ENCODE measurements at regions not wholly inside any gene's neighbourhood (a gene's known extent, or its start where the extent isn't known, plus 50 kb on each side); places are given as distances from the start of the nearest gene placed in this dataset.
"Not testable (repeated sequence)": the region's sequence is repeated elsewhere in the genome, so short reads cannot be mapped to it uniquely, and the experiment has no call there.

GRCh38 chr3:26074080-26074479 is 284.2 kb downstream of the OXSM start:
- 73% methylated on average over 1 of the region's 1 CpG for WGBS

GRCh38 chr3:26078539-26078938 is 288.6 kb downstream of the OXSM start:
- no peaks in the 10 kb centered on the region for H3K36me3 ChIP-seq (ENCODE audit: insufficient read depth)
- 98% methylated on average over 1 of the region's 1 CpG for WGBS
- no peak for DNase-seq (ENCODE audit: extremely low spot score)
- H3K4me3 ChIP-seq (ENCODE audit: low read depth, low read length) = no peak overlapping the region
- H3K4me1 ChIP-seq (ENCODE audit: insufficient read depth) = no peaks in the 10 kb centered on the region
- no peak overlapping the region for H3K27ac ChIP-seq (ENCODE audit: low read depth)

More at GRCh38 chr3:26074080-26074479, 284.2 kb downstream of the OXSM start:
- Histone ChIP-seq H3K27ac (ENCODE audit: low read depth) (no peak overlapping the region), H3K4me3 (ENCODE audit: low read depth, low read length) (no peak overlapping the region), H3K36me3 (ENCODE audit: insufficient read depth) (no peaks in the 10 kb centered on the region), H3K4me1 (ENCODE audit: insufficient read depth) (no peaks in the 10 kb centered on the region)
- DNase-seq (ENCODE audit: extremely low spot score) = no peak

GRCh38 chr3:26081166-26081565 is 291.3 kb downstream of the OXSM start:
- Histone ChIP-seq H3K36me3 (ENCODE audit: insufficient read depth) (no peaks in the 10 kb centered on the region), H3K4me1 (ENCODE audit: insufficient read depth) (no peaks in the 10 kb centered on the region), H3K4me3 (ENCODE audit: low read depth, low read length) (no peak overlapping the region), H3K27ac (ENCODE audit: low read depth) (no peak overlapping the region)
- WGBS = 97% methylated on average over 1 of the region's 1 CpG
- DNase-seq (ENCODE audit: extremely low spot score) = no peak

- DNase-seq (ENCODE audit: extremely low spot score) = no peak
- H3K4me3 ChIP-seq (ENCODE audit: low read depth, low read length) = no peak overlapping the region
- no peak overlapping the region for H3K27ac ChIP-seq (ENCODE audit: low read depth)
- no peaks in the 10 kb centered on the region for H3K4me1 ChIP-seq (ENCODE audit: insufficient read depth)
- no peaks in the 10 kb centered on the region for H3K36me3 ChIP-seq (ENCODE audit: insufficient read depth)
- 75% methylated on average over 1 of the region's 1 CpG for WGBS
These were observed 291.9 kb downstream of the OXSM start for GRCh38 chr3:26081806-26082205.

GRCh38 chr3:26082911-26083310 is 293.0 kb downstream of the OXSM start:
- WGBS = 93% methylated on average over 3 of the region's 3 CpGs
- DNase-seq (ENCODE audit: extremely low spot score) = no peak
- Histone ChIP-seq H3K4me3 (ENCODE audit: low read depth, low read length) (no peak overlapping the region), H3K36me3 (ENCODE audit: insufficient read depth) (no peaks in the 10 kb centered on the region), H3K27ac (ENCODE audit: low read depth) (no peak overlapping the region), H3K4me1 (ENCODE audit: insufficient read depth) (no peaks in the 10 kb centered on the region)

GRCh38 chr3:26084629-26085028 is 294.7 kb downstream of the OXSM start:
- DNase-seq (ENCODE audit: extremely low spot score) = no peak
- WGBS = 34% methylated on average over 2 of the region's 2 CpGs
- Histone ChIP-seq H3K4me1 (ENCODE audit: insufficient read depth) (peaks cover 1% of the 10 kb centered on the region), H3K4me3 (ENCODE audit: low read depth, low read length) (no peak overlapping the region), H3K36me3 (ENCODE audit: insufficient read depth) (no peaks in the 10 kb centered on the region), H3K27ac (ENCODE audit: low read depth) (no peak overlapping the region)

GRCh38 chr3:26087751-26088150 is 297.9 kb downstream of the OXSM start:
- 90% methylated on average over 3 of the region's 3 CpGs for WGBS
- no peak overlapping the region for H3K4me3 ChIP-seq (ENCODE audit: low read depth, low read length)

GRCh38 chr3:26089249-26089648 is 299.4 kb downstream of the OXSM start:
- WGBS = 27% methylated on average over 1 of the region's 1 CpG
- no peak overlapping the region for H3K27ac ChIP-seq (ENCODE audit: low read depth)
- H3K36me3 ChIP-seq (ENCODE audit: insufficient read depth) = no peaks in the 10 kb centered on the region
- H3K4me3 ChIP-seq (ENCODE audit: low read depth, low read length) = no peak overlapping the region
- H3K4me1 ChIP-seq (ENCODE audit: insufficient read depth) = peaks cover 1% of the 10 kb centered on the region
- no peak for DNase-seq (ENCODE audit: extremely low spot score)

More at GRCh38 chr3:26087751-26088150, 297.9 kb downstream of the OXSM start:
- no peak for DNase-seq (ENCODE audit: extremely low spot score)
- Histone ChIP-seq H3K4me1 (ENCODE audit: insufficient read depth) (peaks cover 1% of the 10 kb centered on the region), H3K36me3 (ENCODE audit: insufficient read depth) (no peaks in the 10 kb centered on the region), H3K27ac (ENCODE audit: low read depth) (no peak overlapping the region)

- WGBS = 76% methylated on average over 2 of the region's 2 CpGs
- DNase-seq (ENCODE audit: extremely low spot score) = no peak
- H3K4me3 ChIP-seq (ENCODE audit: low read depth, low read length) = no peak overlapping the region
- peaks cover 1% of the 10 kb centered on the region for H3K4me1 ChIP-seq (ENCODE audit: insufficient read depth)
- no peaks in the 10 kb centered on the region for H3K36me3 ChIP-seq (ENCODE audit: insufficient read depth)
- H3K27ac ChIP-seq (ENCODE audit: low read depth) = no peak overlapping the region
These were observed 300.7 kb downstream of the OXSM start for GRCh38 chr3:26090589-26090988.

GRCh38 chr3:26091096-26091495 is 301.2 kb downstream of the OXSM start:
- Histone ChIP-seq H3K4me1 (ENCODE audit: insufficient read depth) (peaks cover 1% of the 10 kb centered on the region), H3K27ac (ENCODE audit: low read depth) (no peak overlapping the region), H3K4me3 (ENCODE audit: low read depth, low read length) (no peak overlapping the region), H3K36me3 (ENCODE audit: insufficient read depth) (no peaks in the 10 kb centered on the region)
- DNase-seq (ENCODE audit: extremely low spot score) = no peak

GRCh38 chr3:26091626-26092025 is 301.7 kb downstream of the OXSM start:
- Histone ChIP-seq H3K27ac (ENCODE audit: low read depth) (no peak overlapping the region), H3K4me1 (ENCODE audit: insufficient read depth) (peaks cover 1% of the 10 kb centered on the region), H3K4me3 (ENCODE audit: low read depth, low read length) (no peak overlapping the region), H3K36me3 (ENCODE audit: insufficient read depth) (no peaks in the 10 kb centered on the region)
- DNase-seq (ENCODE audit: extremely low spot score) = no peak
- 14% methylated on average over 1 of the region's 1 CpG for whole genome bisulfite sequencing

GRCh38 chr3:26097111-26097510 is 307.2 kb downstream of the OXSM start:
- 96% methylated on average over 4 of the region's 4 CpGs for WGBS
- H3K36me3 ChIP-seq (ENCODE audit: insufficient read depth) = not testable (repeated sequence)

GRCh38 chr3:26099692-26100091 is 309.8 kb downstream of the OXSM start:
- DNase-seq (ENCODE audit: extremely low spot score) = no peak
- Histone ChIP-seq H3K27ac (ENCODE audit: low read depth) (no peak overlapping the region), H3K36me3 (ENCODE audit: insufficient read depth) (peaks cover 2% of the 10 kb centered on the region), H3K4me3 (ENCODE audit: low read depth, low read length) (no peak overlapping the region), H3K4me1 (ENCODE audit: insufficient read depth) (no peaks in the 10 kb centered on the region)

More at GRCh38 chr3:26097111-26097510, 307.2 kb downstream of the OXSM start:
- not testable (repeated sequence) for H3K4me3 ChIP-seq (ENCODE audit: low read depth, low read length); DNase-seq (ENCODE audit: extremely low spot score); H3K27ac ChIP-seq (ENCODE audit: low read depth); H3K4me1 ChIP-seq (ENCODE audit: insufficient read depth)

GRCh38 chr3:26100176-26100575 is 310.3 kb downstream of the OXSM start:
- Histone ChIP-seq H3K27ac (ENCODE audit: low read depth) (no peak overlapping the region), H3K36me3 (ENCODE audit: insufficient read depth) (peaks cover 2% of the 10 kb centered on the region), H3K4me1 (ENCODE audit: insufficient read depth) (no peaks in the 10 kb centered on the region), H3K4me3 (ENCODE audit: low read depth, low read length) (no peak overlapping the region)
- DNase-seq (ENCODE audit: extremely low spot score) = no peak
- 61% methylated on average over 1 of the region's 1 CpG for WGBS

GRCh38 chr3:26102376-26102775 is 312.5 kb downstream of the OXSM start:
- H3K4me3 ChIP-seq (ENCODE audit: low read depth, low read length) = no peak overlapping the region
- no peak overlapping the region for H3K27ac ChIP-seq (ENCODE audit: low read depth)
- 58% methylated on average over 1 of the region's 1 CpG for WGBS
- H3K36me3 ChIP-seq (ENCODE audit: insufficient read depth) = no peaks in the 10 kb centered on the region
- DNase-seq (ENCODE audit: extremely low spot score) = no peak
- H3K4me1 ChIP-seq (ENCODE audit: insufficient read depth) = no peaks in the 10 kb centered on the region
